Loucy (cell line): ENCODE measurements at regions not wholly inside any gene's neighbourhood (a gene's known extent, or its start where the extent isn't known, plus 50 kb on each side); places are given as distances from the start of the nearest gene placed in this dataset.

ENCODE experiments used
- H2AFZ ChIP-seq: fragments of 200-600 bp; sonication (generic); 2 replicates; pipeline ENCODE4 v1.6.0; 2016; ENCODE audit warnings: antibody characterized with exemption, mild to moderate bottlenecking, low read length, moderate library complexity
- H3F3A ChIP-seq: fragments of 200-600 bp; 2 replicates; pipeline ENCODE4 v1.6.0; 2016; ENCODE audit warnings: antibody characterized with exemption, low read depth, mild to moderate bottlenecking
- H3K27me3 ChIP-seq: fragments of 200-600 bp; sonication (generic); 2 replicates; pipeline ENCODE4 v1.6.1; 2014; ENCODE audit warnings: low read length, mild to moderate bottlenecking; ENCODE audit not compliant: insufficient read depth, poor library complexity, severe bottlenecking
- H3K36me3 ChIP-seq: fragments of 200-600 bp; sonication (generic); 2 replicates; pipeline ENCODE4 v1.6.1; 2016; ENCODE audit warnings: low read length; ENCODE audit not compliant: insufficient read depth
- H3K4me1 ChIP-seq: fragments of 200-600 bp; sonication (generic); 2 replicates; pipeline ENCODE4 v1.5.1; 2014; ENCODE audit warnings: low read length, mild to moderate bottlenecking; ENCODE audit not compliant: insufficient read depth, poor library complexity, severe bottlenecking
- H3K4me2 ChIP-seq: fragments of 200-600 bp; sonication (generic); 2 replicates; pipeline ENCODE4 v1.6.0; 2014; ENCODE audit warnings: antibody characterized with exemption, low read length, low read depth, mild to moderate bottlenecking; ENCODE audit not compliant: poor library complexity, severe bottlenecking
- H3K4me3 ChIP-seq: fragments of 200-600 bp; sonication (generic); 2 replicates; pipeline ENCODE4 v1.5.1; 2014; ENCODE audit warnings: low read length, mild to moderate bottlenecking, mixed read lengths; ENCODE audit not compliant: poor library complexity, severe bottlenecking
- H3K79me2 ChIP-seq: fragments of 200-600 bp; sonication (generic); 2 replicates; pipeline ENCODE4 v1.6.1; 2014; ENCODE audit warnings: low read length; ENCODE audit not compliant: insufficient read depth
- H3K9ac ChIP-seq: fragments of 200-600 bp; sonication (generic); 2 replicates; pipeline ENCODE4 v1.6.0; 2014; ENCODE audit warnings: mild to moderate bottlenecking, low read depth, low read length, moderate library complexity; ENCODE audit not compliant: poor library complexity, severe bottlenecking
- H3K9me2 ChIP-seq: fragments of 200-600 bp; sonication (generic); replicated peaks from 2 replicates; pipeline ENCODE4 v1.6.1; 2016; ENCODE audit warnings: low read depth, low read length, mixed read lengths
- H3K9me3 ChIP-seq: fragments of 200-600 bp; sonication (generic); 2 replicates; pipeline ENCODE4 v1.6.1; 2014; ENCODE audit warnings: mild to moderate bottlenecking, antibody characterized with exemption, low read length, low read depth; ENCODE audit not compliant: insufficient read depth
- H4K20me1 ChIP-seq: fragments of 200-600 bp; sonication (generic); 2 replicates; pipeline ENCODE4 v1.6.0; 2014; ENCODE audit warnings: antibody characterized with exemption, low read length, mild to moderate bottlenecking; ENCODE audit not compliant: insufficient read depth, poor library complexity, severe bottlenecking
- EZH2phosphoT487 ChIP-seq: fragments of 200-600 bp; IDR thresholded peaks from 2 replicates; pipeline ENCODE4 v1.6.1; 2018; ENCODE audit warnings: antibody characterized with exemption, mild to moderate bottlenecking, moderate library complexity, borderline replicate concordance
- TF ChIP-seq, protein P1 (sequence below): fragments of 200-600 bp; sonication (generic); conservative IDR thresholded peaks from 2 replicates; pipeline ENCODE4 v1.5.1; 2014; ENCODE audit warnings: mild to moderate bottlenecking, antibody characterized with exemption, low read length

DNA sequence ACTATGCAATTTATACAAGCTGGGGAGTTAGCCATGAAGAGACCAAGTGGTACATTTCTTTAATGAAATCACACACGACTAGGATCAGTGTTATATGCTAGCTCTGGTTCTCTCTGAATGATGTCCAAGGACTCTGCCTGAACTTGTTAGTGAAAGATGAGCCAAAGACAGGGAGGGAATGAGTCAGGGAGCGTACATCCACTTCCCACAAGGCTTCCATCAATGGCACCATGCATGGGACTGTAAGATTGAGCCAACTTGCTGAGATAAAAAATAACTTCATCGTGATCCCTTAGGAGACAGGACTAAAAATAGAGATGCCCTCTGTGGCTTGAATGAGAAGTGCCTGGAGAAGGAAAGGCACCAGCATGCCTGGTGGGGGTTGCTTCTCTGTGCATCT, 629.7 kb downstream of the ACTR3B start:
- Histone ChIP-seq H3F3A (no peaks in the 10 kb centered on the region), H3K9me3 (peaks cover 14% of the 10 kb centered on the region; the same call in 1 of the 2 replicates), H3K4me3 (no peak overlapping the region), H3K79me2 (no peaks in the 10 kb centered on the region), H3K27me3 (no peaks in the 10 kb centered on the region), H3K36me3 (no peaks in the 10 kb centered on the region), H3K9me2 (no peaks in the 10 kb centered on the region), H3K4me2 (no peak overlapping the region), H3K4me1 (no peaks in the 10 kb centered on the region), H2AFZ (no peak overlapping the region), H4K20me1 (peaks cover 2% of the 10 kb centered on the region), H3K9ac (no peak overlapping the region)
- TF ChIP-seq, protein P1, sequence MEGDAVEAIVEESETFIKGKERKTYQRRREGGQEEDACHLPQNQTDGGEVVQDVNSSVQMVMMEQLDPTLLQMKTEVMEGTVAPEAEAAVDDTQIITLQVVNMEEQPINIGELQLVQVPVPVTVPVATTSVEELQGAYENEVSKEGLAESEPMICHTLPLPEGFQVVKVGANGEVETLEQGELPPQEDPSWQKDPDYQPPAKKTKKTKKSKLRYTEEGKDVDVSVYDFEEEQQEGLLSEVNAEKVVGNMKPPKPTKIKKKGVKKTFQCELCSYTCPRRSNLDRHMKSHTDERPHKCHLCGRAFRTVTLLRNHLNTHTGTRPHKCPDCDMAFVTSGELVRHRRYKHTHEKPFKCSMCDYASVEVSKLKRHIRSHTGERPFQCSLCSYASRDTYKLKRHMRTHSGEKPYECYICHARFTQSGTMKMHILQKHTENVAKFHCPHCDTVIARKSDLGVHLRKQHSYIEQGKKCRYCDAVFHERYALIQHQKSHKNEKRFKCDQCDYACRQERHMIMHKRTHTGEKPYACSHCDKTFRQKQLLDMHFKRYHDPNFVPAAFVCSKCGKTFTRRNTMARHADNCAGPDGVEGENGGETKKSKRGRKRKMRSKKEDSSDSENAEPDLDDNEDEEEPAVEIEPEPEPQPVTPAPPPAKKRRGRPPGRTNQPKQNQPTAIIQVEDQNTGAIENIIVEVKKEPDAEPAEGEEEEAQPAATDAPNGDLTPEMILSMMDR, result no peak
- no peak for TF ChIP-seq EZH2phosphoT487

DNA sequence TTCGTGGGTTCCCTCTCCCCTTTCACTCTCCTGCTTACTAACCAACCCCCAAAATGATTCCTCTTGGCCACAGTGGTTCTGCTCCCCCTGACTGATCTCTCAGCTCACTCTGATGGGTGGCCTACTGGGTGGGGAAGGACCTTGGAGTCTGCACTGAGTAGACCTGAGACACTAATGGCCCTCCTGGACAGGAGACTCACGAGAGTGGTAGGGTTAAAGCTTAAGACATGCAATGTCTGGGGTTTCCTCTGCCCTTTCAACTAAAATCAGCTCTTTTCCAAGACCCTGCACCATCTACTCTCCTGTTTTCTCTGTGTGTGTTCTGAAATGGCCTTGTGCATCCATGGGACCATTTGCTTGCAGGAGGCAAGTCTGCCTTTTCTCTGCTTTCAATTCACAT, 631.4 kb downstream of the ACTR3B start:
- H3K36me3 ChIP-seq, result no peaks in the 10 kb centered on the region
- no peaks in the 10 kb centered on the region for H3K9me2 ChIP-seq
- H4K20me1 ChIP-seq, result peaks cover 2% of the 10 kb centered on the region
- H3K9ac ChIP-seq, result no peak overlapping the region
- no peaks in the 10 kb centered on the region for H3K4me1 ChIP-seq
- H3F3A ChIP-seq, result no peaks in the 10 kb centered on the region
- no peak overlapping the region for H3K4me2 ChIP-seq
- no peaks in the 10 kb centered on the region for H3K79me2 ChIP-seq
- H3K4me3 ChIP-seq, result no peak overlapping the region
- no peaks in the 10 kb centered on the region for H3K27me3 ChIP-seq
- peaks cover 14% of the 10 kb centered on the region; the same call in 1 of the 2 replicates for H3K9me3 ChIP-seq
- no peak overlapping the region for H2AFZ ChIP-seq
- TF ChIP-seq, protein P1, result no peak
- TF ChIP-seq EZH2phosphoT487, result no peak

DNA sequence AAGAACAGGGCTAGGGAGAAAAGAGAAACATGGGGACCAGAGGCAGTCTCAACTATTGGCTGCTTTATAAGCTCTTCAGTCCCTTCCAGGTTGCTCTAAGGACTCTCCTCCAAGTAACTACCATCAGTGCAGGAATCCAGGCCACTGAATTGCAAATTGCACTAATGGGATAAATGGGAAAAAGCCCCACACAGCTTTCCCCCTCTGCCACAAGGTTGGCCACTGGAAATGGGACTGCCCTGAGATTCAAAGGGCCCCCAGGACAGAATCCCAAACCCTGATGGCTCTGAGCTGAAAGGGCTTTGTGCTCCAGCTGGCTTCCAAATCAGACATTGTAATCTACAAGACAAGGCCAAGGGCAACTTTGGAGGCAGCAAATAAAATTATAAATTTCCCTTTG, 633.2 kb downstream of the ACTR3B start:
- Histone ChIP-seq H4K20me1 (peaks cover 2% of the 10 kb centered on the region), H3K4me1 (no peaks in the 10 kb centered on the region), H3K9me2 (no peaks in the 10 kb centered on the region), H3K4me3 (no peak overlapping the region), H2AFZ (no peak overlapping the region), H3K79me2 (no peaks in the 10 kb centered on the region), H3K9ac (no peak overlapping the region), H3K27me3 (no peaks in the 10 kb centered on the region), H3K4me2 (no peak overlapping the region), H3F3A (no peaks in the 10 kb centered on the region), H3K36me3 (no peaks in the 10 kb centered on the region), H3K9me3 (peaks cover 14% of the 10 kb centered on the region; the same call in 1 of the 2 replicates)
- no peak for TF ChIP-seq EZH2phosphoT487
- TF ChIP-seq, protein P1, result no peak
